GM18909 (cell line): ENCODE measurements at regions not wholly inside any gene's neighbourhood (a gene's known extent, or its start where the extent isn't known, plus 50 kb on each side); places are given as distances from the start of the nearest gene placed in this dataset.

Source experiments
- ATAC-seq: cut with Tn5 transposase; IDR thresholded peaks from one replicate; pipeline ENCODE4 v1.9.1; 2021; ENCODE audit warnings: mild to moderate bottlenecking; ENCODE audit not compliant: unreplicated experiment, poor library complexity

DNA sequence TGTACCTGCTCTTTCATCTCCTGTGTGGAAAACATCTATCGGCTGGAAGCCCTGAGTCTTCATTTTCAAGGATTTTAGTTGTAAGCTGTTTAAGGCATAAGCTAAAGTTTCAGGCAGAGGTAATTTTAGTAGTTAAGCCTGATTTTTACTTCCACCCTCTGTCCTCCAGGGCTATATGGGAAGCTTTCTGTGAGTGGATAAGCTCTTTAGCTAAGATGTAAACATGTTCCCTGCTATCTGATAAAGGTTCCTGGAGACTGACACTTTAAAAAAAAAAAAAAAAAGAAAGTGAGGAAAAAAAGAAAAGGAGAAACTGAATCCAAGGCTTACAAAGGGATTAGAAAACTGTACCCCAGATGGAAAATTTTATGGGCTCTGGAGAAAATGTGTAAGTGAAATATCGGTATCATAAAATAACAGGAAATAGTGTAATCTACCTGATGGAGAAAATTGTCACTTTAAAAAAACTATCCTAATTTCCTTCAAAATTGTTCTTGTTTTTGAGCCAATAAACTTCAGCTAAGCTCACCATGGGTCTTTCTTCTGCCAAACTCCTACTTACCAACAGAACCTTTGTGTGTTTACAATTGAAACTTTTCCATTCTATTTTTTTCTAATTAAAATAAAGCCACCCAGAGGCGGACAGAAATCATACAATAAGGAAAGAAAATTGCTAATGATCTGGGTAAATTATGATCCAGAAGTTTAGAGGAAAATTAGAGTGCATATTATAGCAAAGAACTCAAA lies 180.5 kb downstream of the TGFB2 start:
- ATAC-seq, result no peak

DNA sequence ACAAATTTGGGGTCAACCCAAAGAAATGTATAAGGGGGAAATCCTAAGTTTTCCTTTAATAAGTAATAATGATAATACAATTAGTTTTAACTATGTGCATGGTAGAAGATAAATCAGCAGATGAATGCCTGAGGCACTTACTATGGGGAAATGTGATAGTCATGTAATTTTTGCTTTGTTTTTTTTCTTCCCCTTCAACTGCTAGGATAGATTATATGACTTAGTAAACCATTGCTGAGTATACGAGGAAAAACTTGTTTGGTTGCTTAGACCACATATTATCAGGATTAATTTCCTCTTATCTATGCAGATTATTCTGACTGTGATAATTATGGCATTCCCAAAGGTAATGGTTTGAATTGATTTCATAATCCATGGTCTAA lies 181.1 kb downstream of the TGFB2 start:
- no peak for ATAC-seq

DNA sequence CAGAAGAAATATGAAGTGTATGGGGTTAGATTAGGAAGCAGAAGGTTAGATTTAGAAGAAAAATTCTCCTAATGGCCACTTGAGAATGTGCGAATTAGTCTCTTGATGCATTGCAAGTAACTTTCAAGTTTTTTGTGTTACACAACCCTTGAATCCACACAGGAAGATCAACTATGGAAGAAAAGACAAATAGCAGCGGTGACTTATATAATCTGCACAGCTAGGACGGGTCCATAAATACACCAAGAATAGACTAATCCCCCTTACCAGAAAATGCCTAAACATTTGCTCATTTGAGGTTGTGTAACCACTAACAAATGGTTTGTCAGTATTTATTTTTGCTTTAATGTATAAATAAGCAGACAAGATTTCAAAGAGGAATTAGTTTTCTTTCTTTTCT lies 182.6 kb downstream of the TGFB2 start:
- no peak for ATAC-seq

DNA sequence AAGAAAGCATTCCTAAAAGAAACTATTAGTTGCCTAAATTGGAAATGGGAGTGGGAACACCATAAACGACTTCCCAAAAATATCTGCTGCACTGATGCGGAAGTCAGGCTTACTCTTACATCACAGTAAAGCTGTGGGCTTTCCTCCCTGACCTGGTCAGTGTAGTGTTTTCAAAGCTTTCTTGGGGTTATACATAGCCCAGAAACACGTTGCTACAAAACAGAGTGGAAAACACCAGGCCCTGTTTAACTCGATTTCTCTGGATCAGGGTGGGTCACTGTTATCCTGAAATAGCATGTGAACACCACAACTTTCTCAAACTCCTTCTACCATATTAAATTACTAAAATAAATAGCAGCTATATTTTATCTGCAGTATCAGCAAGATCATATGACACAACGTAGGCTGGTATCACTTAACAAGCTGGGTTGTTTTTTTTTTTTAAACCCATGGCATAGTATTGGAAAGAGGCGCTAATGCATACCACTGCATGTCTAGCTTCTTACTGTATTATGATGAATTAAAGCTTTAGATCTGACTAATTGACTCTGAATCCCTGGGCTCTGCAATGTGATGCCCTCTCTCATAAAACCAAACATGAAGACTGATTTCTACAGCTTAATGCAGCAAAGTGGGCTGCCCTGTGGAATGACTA lies 184.6 kb downstream of the TGFB2 start:
- ATAC-seq, result no peak

DNA sequence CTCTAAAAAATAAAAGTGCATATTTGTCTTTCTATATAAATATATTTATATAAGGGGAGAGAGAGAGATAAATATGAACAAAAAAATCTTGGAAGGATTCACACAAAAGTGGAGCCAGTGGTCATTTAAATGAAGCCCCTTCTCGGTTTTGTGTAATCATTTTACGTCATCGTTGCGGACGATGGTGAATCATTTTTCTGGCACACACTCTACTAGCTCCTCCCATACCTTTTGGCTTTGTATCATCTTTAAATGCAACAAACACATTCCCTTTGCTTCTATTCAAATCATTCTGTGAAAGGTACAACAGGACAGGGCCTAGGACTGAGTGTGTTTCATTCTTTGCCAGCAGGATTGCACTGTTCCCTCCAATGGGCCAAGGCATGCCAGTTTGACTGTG lies 186.8 kb downstream of the TGFB2 start:
- no peak for ATAC-seq

DNA sequence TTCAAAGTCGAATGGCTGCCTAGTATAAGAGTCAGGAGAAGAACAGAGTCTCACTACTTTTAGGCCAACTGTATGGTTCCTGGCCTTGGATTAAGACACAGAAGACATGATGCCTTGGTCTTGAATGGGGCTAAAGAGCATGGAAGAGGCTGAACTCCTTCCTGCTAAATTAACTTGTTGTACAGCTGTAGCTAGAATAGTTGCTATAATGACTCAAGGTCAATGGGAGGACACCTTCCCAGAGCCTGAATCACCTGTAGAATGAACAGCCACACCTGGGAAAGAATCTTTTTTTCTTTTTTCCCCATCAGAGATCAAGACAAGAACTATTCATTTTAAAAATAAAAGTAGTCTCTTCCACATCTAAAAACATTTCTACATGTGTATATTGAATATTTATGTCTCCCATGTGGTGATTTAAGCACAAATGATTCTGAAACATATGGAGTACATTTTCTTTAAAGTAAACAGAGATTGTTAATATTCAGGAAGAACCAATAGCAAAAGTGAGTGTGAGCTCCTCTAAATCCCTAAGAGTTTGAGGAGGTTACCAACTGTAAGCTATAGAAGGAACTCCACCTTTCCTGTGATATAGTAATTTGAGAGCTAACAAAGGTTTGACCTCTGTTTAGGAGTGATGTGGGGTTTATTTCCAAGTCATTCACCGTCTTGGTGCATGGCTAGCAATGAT lies 191.3 kb downstream of the TGFB2 start:
- ATAC-seq, result no peak

DNA sequence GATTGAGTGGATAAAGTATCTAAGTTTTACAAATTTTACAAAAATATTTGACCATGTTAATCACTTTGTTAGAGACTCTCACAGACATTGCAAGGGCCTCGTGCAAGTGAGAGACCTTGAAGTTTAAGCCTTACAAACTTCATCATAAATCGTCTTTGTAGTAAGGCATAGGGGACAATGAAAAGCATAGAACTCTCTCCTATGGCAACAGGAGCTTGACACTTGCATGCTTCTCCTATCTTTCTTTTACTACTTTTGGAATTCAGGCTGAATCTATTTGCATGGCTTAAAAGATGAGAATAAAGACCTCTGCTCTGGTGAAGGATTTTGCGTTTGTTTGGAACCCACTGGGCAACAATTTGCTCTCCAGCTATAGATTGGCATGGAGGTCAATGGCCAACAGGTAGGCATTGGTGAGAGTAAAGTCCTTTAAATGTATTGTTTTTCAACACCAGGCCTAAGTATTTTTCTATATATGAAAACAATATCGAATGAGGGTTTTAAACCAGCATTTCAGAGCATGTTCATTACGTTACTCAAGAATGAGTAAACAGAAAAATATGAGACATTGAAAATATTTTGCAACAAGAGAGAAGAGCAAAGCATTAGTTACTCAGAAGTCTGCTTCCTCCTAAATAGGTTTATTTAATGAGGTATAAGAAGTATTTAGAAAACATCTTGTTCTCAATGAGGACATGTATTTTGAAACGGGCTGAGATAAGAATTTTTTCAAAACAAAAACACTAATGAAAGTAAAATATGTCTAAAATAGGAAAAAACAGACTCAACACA lies 192.2 kb downstream of the TGFB2 start:
- no peak for ATAC-seq

DNA sequence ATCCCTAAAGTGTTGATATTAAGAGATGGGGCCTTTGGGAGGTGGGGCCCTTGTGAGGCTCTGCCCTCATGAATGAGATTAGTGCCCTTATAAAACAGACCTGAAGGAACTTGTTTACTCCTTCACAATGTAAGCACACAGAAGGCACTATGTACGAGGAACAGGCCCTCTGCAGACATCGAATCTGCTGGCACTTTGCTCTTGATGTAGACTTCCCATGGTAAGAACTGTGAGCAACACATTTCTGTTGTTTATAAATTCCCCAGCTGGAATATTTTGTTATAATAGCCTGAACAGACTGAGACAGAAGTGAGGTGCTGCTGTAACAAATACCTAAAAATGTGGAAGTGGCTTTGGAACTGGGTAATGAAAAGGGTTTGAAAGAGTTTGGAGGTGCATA lies 193.2 kb downstream of the TGFB2 start:
- no peak for ATAC-seq

DNA sequence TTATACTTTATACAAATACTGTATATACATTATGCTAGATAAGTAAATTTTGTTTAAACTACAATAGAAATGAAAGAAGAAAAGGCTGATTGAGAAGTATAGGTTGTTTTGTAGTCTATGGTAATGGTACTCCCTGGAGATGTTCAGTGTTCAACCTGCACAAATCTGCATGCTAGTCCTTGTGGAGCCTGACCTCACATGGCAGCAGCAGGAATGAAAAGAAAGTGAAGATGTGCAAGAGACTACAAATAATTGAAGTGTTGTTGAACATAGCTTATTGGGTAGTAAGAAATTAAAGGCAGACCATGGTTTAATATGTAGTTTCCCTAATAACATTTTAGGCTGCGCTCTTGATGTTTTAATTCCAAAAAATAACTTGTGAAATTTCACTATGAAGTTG lies 201.2 kb downstream of the TGFB2 start:
- no peak for ATAC-seq

DNA sequence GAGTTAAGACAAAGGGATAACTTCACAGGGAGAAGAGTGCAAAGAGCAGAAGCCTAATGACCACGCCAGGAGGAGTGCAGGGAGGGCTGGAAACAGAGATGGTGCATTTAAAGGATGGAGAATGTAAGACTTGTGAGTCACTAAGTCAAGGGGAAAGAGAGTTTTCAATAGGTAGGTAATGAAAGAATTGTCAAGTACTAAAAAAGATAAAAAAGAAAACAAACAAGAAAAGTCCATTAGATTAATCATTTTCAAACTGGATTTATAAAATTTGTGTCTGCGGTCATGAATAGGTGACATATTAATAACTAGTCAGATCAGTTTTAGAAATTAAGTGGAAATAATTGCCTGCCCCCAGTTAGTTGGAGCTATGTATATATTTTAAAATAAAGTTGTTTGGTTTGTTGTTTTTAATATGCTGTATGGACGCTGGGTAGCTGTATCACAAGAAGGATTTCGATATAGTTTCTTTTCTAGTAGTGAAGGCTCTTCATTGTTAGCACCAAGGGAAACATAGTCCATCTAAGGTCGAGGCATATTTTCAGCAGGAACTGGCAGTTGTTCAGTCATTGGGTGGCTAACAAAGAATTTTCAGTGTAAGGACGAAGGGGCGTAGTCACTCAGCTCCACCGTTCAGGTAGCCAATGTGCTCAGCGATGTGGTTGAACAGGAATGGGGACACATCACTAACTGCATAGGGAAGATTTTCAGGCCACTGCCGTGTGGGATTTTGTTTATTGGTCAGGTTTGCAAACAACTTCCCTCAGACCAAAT lies 203.0 kb downstream of the TGFB2 start:
- ATAC-seq, result no peak

DNA sequence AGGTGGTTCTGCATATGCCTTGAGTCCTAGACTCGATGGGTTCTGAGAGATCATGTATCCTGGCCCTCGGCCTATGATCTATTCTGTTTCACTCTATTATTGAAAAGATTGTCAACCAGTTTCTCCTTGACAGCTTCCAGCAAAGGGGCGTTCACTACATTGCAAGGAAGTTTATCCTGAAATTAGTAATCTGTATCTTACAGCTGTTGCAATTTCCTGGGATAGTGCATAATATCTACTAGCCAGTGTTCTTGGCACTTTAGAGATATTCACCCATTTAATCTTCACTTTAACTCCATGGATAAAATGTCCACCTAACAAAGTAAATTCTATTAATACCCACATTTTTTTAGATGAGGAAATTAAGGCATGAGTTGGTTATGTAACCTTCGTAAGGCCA lies 203.6 kb downstream of the TGFB2 start:
- ATAC-seq, result no peak

DNA sequence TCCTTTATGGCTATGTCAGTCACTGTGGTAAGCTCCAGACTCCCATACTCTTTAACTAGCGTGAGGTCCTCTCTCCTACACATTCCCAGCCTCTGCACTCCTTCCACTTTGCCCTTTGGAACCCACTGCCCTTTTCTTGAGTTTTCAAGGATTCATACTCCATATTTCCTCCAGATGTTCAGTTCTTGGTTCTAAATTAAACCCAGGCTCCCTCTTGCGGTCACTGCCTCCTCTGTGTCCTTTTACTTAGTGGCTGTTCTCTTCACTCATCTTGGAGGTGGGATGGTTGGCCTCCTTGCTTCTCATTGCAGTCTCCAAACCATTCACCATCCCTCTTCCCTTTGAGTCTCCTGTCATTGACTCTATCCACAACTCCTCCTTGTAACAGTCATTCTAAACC lies 208.1 kb downstream of the TGFB2 start:
- no peak for ATAC-seq

DNA sequence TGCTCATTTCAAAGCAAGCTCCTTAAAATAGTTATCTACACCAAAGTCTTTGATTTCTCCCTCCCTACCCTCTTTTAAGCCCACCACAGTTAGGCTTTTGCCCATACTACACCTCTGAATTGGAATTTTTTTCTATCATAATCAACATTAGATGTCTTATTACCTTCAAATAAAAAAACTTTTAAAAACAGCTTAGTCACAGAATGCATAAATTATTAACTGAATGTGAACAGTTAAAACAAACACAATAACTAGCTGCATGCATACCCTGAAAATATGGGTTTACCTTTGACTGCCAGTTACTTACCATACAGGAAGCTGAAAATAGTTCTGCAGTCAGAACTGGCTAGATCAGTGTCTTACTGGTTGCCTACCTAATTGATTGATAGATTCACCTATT lies 210.9 kb downstream of the TGFB2 start:
- ATAC-seq, result no peak

DNA sequence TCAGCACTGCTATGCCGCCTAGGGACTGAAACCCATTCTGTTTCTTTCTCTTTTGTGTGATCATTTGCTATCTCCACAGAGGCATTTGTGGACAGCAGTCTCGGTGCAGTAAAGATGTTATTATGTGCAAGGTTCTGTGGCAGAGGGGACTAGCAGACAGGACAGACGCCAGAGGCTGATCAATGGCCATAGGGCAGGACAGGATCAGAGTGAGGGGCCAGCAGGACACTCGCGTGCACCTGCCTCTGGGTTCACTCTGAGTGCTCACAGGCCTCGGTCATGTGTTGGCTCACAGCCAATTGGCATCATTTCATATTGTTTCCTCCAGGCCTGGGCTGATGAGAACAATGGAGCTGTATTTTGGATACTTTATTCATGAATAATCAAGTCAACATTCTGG lies 212.6 kb downstream of the TGFB2 start:
- no peak for ATAC-seq

DNA sequence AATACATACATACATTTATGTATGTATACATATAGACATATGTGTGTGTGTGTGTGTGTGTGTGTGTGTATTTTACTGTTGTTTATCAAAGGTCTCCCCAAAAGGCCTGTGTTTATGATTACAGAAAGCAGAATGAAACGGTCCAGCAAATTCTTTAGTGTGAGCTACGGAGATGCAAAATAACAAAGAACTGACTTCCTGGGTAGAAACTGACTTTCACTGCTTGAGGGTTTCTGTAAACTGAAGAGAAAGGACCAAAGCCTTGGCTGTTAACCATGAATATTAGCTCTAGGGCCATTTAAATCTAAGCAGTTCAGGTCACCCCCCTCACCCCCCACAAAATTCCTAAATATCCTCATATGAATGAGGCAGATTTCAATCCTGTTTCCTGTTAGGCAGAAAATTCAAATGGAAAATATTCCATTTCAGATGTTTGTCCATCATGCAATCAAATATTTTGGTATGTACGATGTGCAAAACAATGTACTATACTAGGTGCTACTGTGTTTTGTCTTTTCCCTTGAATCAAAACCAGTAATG lies 213.2 kb downstream of the TGFB2 start:
- no peak for ATAC-seq

DNA sequence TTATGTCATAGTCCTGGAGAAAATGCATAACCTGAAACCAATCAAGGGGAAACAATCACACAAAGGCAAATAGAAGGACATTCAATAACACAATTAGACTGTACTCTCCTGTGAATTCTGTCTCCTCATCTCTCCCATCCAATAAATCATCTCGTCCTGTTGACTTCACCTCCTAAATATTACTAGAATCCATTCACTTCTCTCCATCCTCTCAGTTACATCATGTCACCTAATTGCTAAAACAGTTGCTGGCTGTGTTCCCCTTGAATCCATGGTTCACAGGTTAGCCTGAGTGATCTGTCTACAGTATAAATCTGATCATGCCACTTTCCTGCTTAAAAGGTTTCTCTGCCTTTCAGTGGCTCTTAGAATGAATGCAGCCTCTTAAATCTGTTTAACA lies 220.2 kb downstream of the TGFB2 start:
- ATAC-seq, result no peak

DNA sequence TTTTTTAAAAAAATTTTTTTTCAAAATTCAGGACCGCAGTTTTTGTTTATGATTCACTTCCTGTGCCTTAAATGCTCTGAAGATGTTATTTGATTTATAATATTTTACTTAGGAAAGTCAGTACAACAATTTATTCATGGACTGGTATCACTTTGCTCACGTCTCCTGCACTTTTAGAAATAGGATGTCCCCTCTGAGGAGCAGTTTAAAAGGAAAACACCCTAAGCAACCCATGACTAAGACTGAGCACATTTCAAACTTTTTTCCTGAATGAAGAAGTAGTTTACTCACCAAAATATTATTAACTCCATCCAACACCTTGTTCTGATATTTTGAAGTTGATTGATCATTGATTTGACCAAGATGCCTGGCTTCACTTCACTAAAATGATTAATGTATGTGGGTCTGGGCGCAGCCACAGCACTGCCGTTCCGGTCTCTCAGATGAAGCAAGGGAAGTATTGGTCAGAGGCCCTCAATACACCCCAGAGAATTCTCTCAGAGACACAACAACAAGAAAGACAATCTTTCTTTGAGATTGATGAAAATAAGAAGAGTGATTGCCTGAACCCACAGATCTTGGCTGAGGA lies 223.9 kb downstream of the TGFB2 start:
- ATAC-seq, result no peak

DNA sequence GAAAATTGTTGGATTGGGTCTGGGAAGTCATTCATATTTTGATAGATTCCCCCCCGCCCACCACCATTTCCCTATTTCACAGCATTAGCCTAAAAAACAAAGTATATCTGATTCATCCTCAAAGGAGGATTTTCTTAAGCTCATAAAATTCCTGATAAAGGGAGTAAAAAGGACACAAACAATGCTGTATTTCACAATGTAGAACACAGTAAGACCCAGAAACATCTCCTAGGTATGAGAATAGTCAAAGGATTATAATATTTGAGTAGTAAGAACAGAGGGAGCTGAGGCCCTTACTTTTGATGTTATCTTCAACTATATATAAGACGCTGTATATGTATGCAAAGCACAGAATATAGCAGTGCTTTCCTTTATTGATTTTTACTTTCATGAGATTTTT lies 225.3 kb downstream of the TGFB2 start:
- ATAC-seq, result no peak

DNA sequence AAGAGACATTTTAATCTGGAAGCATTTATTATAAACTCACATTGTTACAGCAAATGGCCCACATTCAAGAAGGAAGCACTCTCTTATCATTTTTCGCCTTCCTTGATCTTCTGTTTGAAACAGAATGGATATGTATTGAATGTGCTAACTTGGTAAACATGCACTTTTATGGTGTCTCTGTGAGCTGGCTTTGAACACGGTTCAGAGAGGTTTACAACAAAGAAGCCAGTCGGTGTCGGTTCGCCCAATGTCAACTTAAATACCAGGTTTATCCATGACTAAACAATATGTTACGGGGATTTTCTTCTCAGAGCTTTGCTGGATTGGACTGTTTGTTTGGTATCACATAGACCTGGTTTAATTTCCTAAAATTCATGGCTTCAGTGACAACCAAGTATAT lies 226.4 kb downstream of the TGFB2 start:
- ATAC-seq, result no peak

DNA sequence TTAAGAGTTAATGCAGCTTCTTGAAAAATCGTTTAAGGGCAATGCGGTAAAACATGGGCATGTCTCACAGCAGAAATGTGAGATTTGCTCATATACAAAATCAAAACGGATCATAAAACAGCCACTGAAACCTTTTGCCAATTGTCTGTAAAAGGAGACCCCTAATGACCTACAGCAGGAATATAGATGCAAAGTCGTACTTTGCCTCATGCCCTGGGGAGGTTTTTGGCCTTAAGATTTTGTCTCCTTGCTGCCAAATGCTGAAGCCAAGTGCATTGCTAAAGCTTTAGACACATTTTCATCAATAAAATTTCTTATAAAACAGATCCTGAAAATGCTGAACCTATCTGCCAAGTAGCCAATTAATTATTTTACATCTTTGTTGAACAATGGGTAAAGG lies 226.9 kb downstream of the TGFB2 start:
- ATAC-seq, result no peak
